ENCODE measurements at regions not wholly inside any gene's neighbourhood (a gene's known extent, or its start where the extent isn't known, plus 50 kb on each side); places are given as distances from the start of the nearest gene placed in this dataset.

DNA sequence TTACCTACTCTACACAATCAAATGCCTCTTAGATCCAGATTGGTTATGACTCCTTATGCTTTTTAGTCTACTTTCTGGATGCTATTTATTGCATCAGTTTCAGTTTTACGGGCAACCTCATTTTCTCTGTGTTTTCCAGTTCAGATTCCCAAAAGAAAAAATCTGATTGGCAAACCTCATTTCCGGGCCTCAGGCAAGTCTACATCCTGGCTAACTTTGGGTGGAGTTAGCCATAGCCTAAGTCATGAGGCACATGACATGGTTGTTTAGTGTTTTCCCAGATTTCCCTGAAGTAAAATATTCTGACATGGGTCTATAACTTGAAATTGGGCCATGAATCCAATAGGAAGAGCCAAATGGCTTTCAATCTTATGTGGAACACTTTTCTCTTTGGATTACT lies 339.7 kb downstream of the NUAK1 start:
- H3K4me3 ChIP-seq (replicated peaks in 1 of 2; ENCODE audit: low read depth in 2 of 2, low read length in 2 of 2): no peak overlapping the region
- no peak for DNase-seq (ENCODE audit: low read depth in 2 of 2)

DNA sequence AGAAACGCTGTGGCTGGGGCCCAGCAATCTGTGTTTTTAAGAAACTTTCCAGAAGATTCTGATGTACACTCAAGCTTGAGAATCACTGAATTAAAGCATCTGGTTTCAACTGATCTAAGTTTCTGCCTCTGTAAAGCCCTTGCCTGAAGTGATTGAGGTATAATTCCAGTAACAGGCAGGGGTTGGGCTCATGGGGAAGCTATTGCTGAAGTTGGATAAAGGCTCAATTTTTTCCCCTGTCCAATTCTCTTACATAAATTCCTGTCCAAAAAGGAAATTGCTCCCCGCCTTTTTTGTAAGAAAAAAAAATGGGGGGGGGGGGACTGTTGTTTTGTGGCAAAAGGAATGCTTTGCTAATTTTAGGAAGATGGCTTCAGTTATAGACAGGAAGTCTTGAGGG lies 337.4 kb downstream of the NUAK1 start:
- TF ChIP-seq, protein P1, sequence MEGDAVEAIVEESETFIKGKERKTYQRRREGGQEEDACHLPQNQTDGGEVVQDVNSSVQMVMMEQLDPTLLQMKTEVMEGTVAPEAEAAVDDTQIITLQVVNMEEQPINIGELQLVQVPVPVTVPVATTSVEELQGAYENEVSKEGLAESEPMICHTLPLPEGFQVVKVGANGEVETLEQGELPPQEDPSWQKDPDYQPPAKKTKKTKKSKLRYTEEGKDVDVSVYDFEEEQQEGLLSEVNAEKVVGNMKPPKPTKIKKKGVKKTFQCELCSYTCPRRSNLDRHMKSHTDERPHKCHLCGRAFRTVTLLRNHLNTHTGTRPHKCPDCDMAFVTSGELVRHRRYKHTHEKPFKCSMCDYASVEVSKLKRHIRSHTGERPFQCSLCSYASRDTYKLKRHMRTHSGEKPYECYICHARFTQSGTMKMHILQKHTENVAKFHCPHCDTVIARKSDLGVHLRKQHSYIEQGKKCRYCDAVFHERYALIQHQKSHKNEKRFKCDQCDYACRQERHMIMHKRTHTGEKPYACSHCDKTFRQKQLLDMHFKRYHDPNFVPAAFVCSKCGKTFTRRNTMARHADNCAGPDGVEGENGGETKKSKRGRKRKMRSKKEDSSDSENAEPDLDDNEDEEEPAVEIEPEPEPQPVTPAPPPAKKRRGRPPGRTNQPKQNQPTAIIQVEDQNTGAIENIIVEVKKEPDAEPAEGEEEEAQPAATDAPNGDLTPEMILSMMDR (IDR thresholded peaks at IDR 0.05; ENCODE audit: low read depth, low read length): no peak
- DNase-seq (ENCODE audit: low read depth in 2 of 2): no peak
- no peak overlapping the region for H3K4me3 ChIP-seq (replicated peaks in 1 of 2; ENCODE audit: low read depth in 2 of 2, low read length in 2 of 2)

More for the DNA sequence above, 339.7 kb downstream of the NUAK1 start:
- TF ChIP-seq, protein P1 (IDR thresholded peaks at IDR 0.05; ENCODE audit: low read depth, low read length): no peak

- peak in 1 of 2 donors; percentile 40 for DNase-seq (ENCODE audit: low read depth in 2 of 2)
- TF ChIP-seq, protein P1 (IDR thresholded peaks at IDR 0.05; ENCODE audit: low read depth, low read length): no peak
- no peak overlapping the region for H3K4me3 ChIP-seq (replicated peaks in 1 of 2; ENCODE audit: low read depth in 2 of 2, low read length in 2 of 2)
Observed at GRCh38 chr12:105803292-105803691, 335.5 kb downstream of the NUAK1 start.

DNA sequence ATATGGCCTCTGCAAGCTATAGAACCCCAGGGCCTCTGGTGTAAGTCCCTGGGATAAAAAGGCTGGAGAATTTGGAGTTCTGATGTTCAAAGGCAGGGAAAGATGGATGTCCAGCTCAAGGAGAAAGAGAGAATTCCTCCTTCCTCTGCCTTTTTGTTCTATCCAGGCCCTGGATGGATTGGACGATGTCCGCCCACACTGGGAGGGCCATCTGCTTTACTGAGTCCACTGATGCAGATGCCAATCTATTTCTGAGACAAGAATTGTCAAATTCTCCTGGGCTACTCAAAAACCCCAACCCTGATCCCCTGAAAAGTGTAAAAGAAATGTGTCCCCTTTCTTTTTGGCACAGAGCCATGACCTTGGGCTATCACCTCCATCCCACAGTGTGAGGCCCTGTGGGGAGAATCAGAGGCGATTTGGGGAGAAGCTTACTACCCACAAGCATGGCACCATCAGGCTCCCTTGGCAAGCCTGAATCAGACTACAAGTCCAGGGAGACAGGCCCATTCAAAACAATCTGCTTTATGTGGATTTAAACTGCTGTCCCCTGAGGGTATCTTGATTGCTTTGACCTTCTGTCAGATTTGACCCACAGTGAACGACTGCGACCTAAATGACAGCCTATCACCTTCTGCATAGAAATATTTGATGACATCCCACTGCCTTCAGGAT lies 334.0 kb downstream of the NUAK1 start:
- no peak for DNase-seq (ENCODE audit: low read depth in 2 of 2)
- TF ChIP-seq, protein P1 (IDR thresholded peaks at IDR 0.05; ENCODE audit: low read depth, low read length): no peak
- no peak overlapping the region for H3K4me3 ChIP-seq (replicated peaks in 1 of 2; ENCODE audit: low read depth in 2 of 2, low read length in 2 of 2)

DNA sequence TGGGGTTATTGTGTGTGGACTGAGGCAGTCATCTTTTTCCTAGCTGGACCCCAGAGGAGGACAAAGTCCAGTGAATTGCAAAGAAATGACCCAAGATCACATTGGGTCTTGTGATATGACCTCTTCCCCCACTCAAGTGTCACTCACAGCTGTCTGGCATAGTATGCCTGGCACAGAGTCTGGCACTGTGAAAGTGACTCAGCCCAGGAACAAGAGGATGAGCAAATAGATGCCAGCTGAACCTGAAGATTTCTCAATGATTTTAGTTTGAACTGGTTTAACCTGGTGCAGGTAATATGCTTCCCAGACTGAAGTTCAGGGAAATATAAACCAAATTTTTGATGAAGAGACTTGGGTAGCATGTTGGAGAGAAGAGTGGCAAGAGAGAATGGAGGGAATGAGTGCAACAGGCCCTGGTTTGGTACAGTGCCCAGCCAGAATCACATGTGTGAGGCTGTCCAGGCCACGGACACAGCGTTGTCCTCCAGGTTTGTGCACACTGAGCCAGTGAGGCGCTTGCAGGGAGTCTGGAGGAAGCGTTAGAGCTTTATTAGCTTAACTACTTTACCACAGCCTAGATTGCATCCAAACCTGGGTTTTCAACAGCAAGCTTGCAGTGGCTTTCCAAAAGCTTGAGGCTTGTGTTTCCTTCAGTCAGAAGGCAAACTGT lies 332.9 kb downstream of the NUAK1 start:
- H3K4me3 ChIP-seq (replicated peaks in 1 of 2; ENCODE audit: low read depth in 2 of 2, low read length in 2 of 2): no peak overlapping the region
- no peak for DNase-seq (ENCODE audit: low read depth in 2 of 2)
- TF ChIP-seq, protein P1 (IDR thresholded peaks at IDR 0.05; ENCODE audit: low read depth, low read length): no peak

DNA sequence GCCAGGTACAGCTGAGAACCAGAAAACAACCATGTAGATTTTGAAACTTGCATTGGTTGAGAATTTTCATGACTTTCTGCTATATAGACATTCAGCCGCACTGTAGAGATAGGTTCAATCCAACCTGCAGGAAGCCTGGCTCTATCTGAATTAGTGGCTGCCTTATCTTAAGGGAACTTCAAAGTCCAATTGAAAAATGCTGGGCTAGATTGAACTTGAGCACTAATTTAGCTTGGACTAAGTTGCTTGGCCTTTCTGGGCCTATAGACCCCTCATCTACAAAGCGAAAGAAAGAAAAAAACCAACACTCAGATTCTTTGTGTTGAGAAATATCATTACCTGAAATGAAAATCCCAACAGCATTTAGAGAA lies 332.4 kb downstream of the NUAK1 start:
- TF ChIP-seq, protein P1 (IDR thresholded peaks at IDR 0.05; ENCODE audit: low read depth, low read length): no peak
- no peak for DNase-seq (ENCODE audit: low read depth in 2 of 2)
- no peak overlapping the region for H3K4me3 ChIP-seq (replicated peaks in 1 of 2; ENCODE audit: low read depth in 2 of 2, low read length in 2 of 2)
